Neural progenitor cell (in vitro differentiated cells): ENCODE measurements at regions not wholly inside any gene's neighbourhood (a gene's known extent, or its start where the extent isn't known, plus 50 kb on each side); places are given as distances from the start of the nearest gene placed in this dataset.

ENCODE experiments used
- EZH2 ChIP-seq: fragments of 200-600 bp; sonication (generic); IDR thresholded peaks from 2 replicates; pipeline ENCODE4 v1.6.1; 2017; ENCODE audit warnings: antibody characterized with exemption, mild to moderate bottlenecking, moderate library complexity
- EZH2phosphoT487 ChIP-seq: fragments of 200-600 bp; sonication (generic); IDR thresholded peaks from 2 replicates; pipeline ENCODE4 v1.6.1; 2017; ENCODE audit warnings: antibody characterized with exemption
- TF ChIP-seq, protein P1 (sequence below): fragments of 200-600 bp; sonication (generic); IDR thresholded peaks from 2 replicates; pipeline ENCODE4 v1.5.1; 2017; ENCODE audit warnings: antibody characterized with exemption, mild to moderate bottlenecking

DNA sequence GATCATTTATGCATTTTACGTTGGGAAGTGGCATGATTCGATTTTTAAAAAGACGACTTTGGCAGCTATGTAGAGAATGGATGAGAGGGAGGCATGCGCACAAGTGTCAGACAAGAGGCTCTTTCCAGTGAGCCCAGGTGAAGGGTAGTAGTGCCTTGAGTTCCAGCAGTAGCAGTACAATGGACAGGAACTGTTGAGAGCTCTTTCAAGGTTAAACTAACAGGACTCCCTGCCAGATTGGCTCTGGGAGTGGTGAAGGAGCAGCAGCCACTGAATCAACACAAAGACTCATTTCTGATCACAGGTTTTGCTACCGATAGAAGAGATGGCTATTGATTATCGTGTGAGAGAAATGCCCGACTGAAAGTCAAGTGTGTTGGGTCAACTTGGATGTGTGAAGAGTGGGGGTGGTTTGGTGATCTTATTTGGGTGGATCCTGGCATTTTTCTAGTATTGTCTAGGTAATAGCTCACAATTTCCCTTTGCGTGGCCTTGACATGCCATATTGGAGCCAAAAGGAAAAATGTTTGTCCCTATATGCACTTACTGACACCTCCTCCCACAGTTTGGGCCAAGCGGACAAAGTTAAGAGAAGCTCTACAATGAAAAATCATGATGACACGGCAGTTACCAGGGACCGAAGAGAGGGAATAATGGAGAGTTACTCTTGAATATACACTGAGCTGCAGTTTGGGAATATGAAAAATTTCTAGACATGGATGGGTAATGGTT, 81.6 kb upstream of the MDFIC2 start:
- TF ChIP-seq, protein P1, sequence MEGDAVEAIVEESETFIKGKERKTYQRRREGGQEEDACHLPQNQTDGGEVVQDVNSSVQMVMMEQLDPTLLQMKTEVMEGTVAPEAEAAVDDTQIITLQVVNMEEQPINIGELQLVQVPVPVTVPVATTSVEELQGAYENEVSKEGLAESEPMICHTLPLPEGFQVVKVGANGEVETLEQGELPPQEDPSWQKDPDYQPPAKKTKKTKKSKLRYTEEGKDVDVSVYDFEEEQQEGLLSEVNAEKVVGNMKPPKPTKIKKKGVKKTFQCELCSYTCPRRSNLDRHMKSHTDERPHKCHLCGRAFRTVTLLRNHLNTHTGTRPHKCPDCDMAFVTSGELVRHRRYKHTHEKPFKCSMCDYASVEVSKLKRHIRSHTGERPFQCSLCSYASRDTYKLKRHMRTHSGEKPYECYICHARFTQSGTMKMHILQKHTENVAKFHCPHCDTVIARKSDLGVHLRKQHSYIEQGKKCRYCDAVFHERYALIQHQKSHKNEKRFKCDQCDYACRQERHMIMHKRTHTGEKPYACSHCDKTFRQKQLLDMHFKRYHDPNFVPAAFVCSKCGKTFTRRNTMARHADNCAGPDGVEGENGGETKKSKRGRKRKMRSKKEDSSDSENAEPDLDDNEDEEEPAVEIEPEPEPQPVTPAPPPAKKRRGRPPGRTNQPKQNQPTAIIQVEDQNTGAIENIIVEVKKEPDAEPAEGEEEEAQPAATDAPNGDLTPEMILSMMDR, result no peak
- no peak for TF ChIP-seq EZH2
- no peak for TF ChIP-seq EZH2phosphoT487
